ENCODE measurements at regions not wholly inside any gene's neighbourhood (a gene's known extent, or its start where the extent isn't known, plus 50 kb on each side); places are given as distances from the start of the nearest gene placed in this dataset.

DNA sequence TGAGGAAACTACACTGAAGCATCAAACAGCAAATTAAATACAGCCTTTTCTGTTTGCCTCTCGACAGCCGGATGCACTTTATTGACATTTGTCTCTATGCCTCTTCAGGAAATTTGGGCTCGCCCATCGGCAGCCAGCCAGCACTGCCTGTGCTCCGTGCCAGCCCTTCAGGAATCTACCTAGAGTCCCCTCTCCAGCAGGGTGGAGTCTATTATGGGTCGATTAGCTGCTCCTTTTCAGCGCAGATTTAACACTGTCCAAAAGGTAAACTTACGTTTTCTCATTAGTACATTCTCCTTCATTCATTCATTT, 91.5 kb downstream of the MYCN start:
- TF ChIP-seq, protein P1, sequence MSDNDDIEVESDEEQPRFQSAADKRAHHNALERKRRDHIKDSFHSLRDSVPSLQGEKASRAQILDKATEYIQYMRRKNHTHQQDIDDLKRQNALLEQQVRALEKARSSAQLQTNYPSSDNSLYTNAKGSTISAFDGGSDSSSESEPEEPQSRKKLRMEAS (IDR thresholded peaks at IDR 0.05; ENCODE audit: low read depth): no peak
- TF ChIP-seq, protein P2, sequence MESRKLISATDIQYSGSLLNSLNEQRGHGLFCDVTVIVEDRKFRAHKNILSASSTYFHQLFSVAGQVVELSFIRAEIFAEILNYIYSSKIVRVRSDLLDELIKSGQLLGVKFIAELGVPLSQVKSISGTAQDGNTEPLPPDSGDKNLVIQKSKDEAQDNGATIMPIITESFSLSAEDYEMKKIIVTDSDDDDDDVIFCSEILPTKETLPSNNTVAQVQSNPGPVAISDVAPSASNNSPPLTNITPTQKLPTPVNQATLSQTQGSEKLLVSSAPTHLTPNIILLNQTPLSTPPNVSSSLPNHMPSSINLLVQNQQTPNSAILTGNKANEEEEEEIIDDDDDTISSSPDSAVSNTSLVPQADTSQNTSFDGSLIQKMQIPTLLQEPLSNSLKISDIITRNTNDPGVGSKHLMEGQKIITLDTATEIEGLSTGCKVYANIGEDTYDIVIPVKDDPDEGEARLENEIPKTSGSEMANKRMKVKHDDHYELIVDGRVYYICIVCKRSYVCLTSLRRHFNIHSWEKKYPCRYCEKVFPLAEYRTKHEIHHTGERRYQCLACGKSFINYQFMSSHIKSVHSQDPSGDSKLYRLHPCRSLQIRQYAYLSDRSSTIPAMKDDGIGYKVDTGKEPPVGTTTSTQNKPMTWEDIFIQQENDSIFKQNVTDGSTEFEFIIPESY (IDR thresholded peaks at IDR 0.05; ENCODE audit: borderline replicate concordance, low read depth): no peak
- TF ChIP-seq, protein P3, sequence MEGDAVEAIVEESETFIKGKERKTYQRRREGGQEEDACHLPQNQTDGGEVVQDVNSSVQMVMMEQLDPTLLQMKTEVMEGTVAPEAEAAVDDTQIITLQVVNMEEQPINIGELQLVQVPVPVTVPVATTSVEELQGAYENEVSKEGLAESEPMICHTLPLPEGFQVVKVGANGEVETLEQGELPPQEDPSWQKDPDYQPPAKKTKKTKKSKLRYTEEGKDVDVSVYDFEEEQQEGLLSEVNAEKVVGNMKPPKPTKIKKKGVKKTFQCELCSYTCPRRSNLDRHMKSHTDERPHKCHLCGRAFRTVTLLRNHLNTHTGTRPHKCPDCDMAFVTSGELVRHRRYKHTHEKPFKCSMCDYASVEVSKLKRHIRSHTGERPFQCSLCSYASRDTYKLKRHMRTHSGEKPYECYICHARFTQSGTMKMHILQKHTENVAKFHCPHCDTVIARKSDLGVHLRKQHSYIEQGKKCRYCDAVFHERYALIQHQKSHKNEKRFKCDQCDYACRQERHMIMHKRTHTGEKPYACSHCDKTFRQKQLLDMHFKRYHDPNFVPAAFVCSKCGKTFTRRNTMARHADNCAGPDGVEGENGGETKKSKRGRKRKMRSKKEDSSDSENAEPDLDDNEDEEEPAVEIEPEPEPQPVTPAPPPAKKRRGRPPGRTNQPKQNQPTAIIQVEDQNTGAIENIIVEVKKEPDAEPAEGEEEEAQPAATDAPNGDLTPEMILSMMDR (IDR thresholded peaks at IDR 0.05): no peak
- TF ChIP-seq NRF1 (IDR thresholded peaks at IDR 0.05; ENCODE audit: low read depth, low read length) (no peak), POLR2AphosphoS5 (IDR thresholded peaks at IDR 0.05; ENCODE audit: low read depth, low read length) (no peak), EP300 (IDR thresholded peaks at IDR 0.05; ENCODE audit: borderline replicate concordance in 1 of 2, low read depth in 1 of 2, low read length in 1 of 2) (no peak), CHD2 (IDR thresholded peaks at IDR 0.05; ENCODE audit: low read length, partially characterized antibody) (no peak), FOSL2 (IDR thresholded peaks at IDR 0.05; ENCODE audit: borderline replicate concordance, low read depth) (no peak), RCOR1 (IDR thresholded peaks at IDR 0.05; ENCODE audit: low read length) (no peak), EZH2phosphoT487 (IDR thresholded peaks at IDR 0.05; ENCODE audit: borderline replicate concordance, low read depth) (no peak)
- TF ChIP-seq, protein P4, sequence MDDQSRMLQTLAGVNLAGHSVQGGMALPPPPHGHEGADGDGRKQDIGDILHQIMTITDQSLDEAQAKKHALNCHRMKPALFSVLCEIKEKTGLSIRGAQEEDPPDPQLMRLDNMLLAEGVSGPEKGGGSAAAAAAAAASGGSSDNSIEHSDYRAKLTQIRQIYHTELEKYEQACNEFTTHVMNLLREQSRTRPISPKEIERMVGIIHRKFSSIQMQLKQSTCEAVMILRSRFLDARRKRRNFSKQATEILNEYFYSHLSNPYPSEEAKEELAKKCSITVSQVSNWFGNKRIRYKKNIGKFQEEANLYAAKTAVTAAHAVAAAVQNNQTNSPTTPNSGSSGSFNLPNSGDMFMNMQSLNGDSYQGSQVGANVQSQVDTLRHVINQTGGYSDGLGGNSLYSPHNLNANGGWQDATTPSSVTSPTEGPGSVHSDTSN (IDR thresholded peaks at IDR 0.05): no peak
